ENCODE measurements at regions not wholly inside any gene's neighbourhood (a gene's known extent, or its start where the extent isn't known, plus 50 kb on each side); places are given as distances from the start of the nearest gene placed in this dataset.

DNA sequence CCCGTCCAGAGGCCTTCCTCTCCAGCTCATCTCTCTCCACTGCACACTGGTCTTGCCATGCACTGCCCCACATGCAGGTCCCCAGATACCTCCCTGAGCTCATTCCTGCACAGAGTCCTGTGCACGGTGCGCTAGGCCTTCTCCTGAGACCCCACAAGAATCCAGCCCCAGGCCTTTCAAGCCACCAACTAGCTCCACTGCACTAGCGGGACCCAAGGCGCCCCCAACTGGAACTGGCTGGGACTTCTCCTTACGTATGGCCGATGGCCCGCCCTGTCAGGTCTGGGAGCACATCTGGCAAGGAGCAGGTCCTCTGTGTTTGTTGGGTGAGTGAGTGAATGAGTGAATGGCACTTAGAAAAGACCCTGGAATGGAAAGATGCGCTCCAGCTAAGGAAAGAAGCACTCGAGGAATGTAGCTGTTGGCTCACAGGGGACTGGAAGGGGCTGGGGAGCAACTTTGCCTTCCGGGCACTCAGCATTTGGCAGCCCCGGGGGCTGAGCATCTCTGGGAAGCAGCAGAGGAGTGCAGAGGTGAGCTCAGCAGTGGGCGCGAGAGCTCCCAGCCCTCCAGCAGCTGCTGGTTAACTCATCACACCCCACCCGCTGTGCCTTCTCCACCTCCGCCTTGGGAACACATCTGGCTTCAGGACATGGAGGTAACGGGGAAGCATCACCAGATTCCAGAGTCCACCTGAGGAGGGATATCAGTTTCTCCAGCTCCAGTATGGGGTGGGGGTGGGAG, 223.1 kb downstream of the GLI2 start:
- no peak overlapping the region for H3K27ac ChIP-seq
- TF ChIP-seq, protein P1, sequence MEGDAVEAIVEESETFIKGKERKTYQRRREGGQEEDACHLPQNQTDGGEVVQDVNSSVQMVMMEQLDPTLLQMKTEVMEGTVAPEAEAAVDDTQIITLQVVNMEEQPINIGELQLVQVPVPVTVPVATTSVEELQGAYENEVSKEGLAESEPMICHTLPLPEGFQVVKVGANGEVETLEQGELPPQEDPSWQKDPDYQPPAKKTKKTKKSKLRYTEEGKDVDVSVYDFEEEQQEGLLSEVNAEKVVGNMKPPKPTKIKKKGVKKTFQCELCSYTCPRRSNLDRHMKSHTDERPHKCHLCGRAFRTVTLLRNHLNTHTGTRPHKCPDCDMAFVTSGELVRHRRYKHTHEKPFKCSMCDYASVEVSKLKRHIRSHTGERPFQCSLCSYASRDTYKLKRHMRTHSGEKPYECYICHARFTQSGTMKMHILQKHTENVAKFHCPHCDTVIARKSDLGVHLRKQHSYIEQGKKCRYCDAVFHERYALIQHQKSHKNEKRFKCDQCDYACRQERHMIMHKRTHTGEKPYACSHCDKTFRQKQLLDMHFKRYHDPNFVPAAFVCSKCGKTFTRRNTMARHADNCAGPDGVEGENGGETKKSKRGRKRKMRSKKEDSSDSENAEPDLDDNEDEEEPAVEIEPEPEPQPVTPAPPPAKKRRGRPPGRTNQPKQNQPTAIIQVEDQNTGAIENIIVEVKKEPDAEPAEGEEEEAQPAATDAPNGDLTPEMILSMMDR (IDR thresholded peaks at IDR 0.05): no peak
- no peak for TF ChIP-seq EP300 (IDR thresholded peaks at IDR 0.05)
- no peak for TF ChIP-seq POLR2A (IDR thresholded peaks at IDR 0.05)
- H3K4me3 ChIP-seq: no peak overlapping the region
- H3K27me3 ChIP-seq: no peaks in the 10 kb centered on the region
- H3K9me3 ChIP-seq: no peaks in the 10 kb centered on the region
- 74 to 82% (median 82%) methylated on average over 16 to 17 of the region's 17 CpGs for WGBS, 3 donors
- peaks cover 3% of the 10 kb centered on the region for H3K4me1 ChIP-seq (ENCODE audit: insufficient read depth)
- no peak for DNase-seq
- intact Hi-C loops (cut with DNase I): no loop called here
- H3K36me3 ChIP-seq: no peaks in the 10 kb centered on the region

DNA sequence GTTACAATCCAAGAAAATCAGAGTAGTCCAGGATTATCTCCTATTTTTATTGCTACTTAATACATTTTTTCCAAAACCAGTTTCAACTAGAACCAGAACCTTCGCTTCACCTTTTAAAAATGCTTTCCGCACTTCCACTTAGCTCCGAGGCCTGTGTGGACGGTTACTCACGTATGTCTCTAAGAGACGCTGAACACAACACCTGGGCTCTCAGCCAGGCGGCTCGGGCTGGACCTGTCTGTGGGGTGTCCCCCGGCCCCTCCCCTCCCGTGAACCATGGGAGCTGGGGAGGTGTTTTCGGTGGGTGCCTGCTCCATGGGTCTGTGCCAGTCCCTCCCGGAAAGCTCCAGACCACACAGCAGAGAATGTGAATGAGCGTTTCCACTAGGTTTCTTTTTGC, 223.8 kb downstream of the GLI2 start:
- DNase-seq: peak; percentile 63 to 80 (median 75)
- WGBS, 3 donors: 40 to 43% (median 41%) methylated on average over 13 of the region's 13 CpGs
- Histone ChIP-seq H3K4me1 (ENCODE audit: insufficient read depth) (peaks cover 3% of the 10 kb centered on the region), H3K27ac (peak overlapping the region in 1 of 2 donors; percentile 26), H3K4me3 (no peak overlapping the region), H3K36me3 (no peaks in the 10 kb centered on the region), H3K9me3 (no peaks in the 10 kb centered on the region), H3K27me3 (no peaks in the 10 kb centered on the region)
- no peak for TF ChIP-seq EP300 (IDR thresholded peaks at IDR 0.05)
- TF ChIP-seq POLR2A (IDR thresholded peaks at IDR 0.05): no peak
- TF ChIP-seq, protein P1 (IDR thresholded peaks at IDR 0.05): no peak
- intact Hi-C loops (cut with DNase I): no loop called here

DNA sequence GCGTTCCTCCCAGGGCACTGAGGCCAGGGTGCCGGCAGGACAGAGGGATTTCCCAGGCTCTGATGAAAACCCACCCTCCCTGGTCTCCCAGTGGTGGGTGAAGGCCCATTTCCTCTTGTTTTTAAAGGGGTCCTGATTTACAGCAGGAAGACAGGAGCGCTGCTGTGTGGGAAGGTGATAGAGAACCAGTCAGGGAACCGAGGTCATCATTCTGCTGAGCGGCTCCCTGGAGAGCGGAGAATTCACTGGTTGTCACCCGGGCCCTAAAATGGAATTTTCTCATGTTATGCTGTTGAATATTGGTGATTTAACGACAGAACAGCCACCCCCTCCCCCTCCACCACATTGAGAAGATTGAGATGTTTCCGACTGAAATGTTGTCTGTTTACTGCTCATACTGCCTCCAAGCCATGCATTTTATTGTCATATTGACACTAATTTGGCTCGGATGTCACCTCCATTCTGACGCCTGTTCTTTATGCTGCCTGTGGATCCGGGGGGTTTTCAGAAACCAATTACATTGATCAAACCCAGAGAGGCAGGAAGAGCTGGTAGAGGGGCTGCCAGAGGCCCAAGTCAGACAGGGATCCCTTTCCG, 225.2 kb downstream of the GLI2 start:
- WGBS, 3 donors: 82 to 88% (median 86%) methylated on average over 13 of the region's 13 CpGs
- TF ChIP-seq EP300 (IDR thresholded peaks at IDR 0.05) (no peak), POLR2A (IDR thresholded peaks at IDR 0.05) (no peak)
- TF ChIP-seq, protein P1 (IDR thresholded peaks at IDR 0.05): no peak
- Histone ChIP-seq H3K27ac (no peak overlapping the region), H3K27me3 (no peaks in the 10 kb centered on the region), H3K4me1 (ENCODE audit: insufficient read depth) (no peaks in the 10 kb centered on the region), H3K9me3 (no peaks in the 10 kb centered on the region), H3K36me3 (no peaks in the 10 kb centered on the region), H3K4me3 (no peak overlapping the region)
- no peak for DNase-seq
- intact Hi-C loops (cut with DNase I): no loop called here

DNA sequence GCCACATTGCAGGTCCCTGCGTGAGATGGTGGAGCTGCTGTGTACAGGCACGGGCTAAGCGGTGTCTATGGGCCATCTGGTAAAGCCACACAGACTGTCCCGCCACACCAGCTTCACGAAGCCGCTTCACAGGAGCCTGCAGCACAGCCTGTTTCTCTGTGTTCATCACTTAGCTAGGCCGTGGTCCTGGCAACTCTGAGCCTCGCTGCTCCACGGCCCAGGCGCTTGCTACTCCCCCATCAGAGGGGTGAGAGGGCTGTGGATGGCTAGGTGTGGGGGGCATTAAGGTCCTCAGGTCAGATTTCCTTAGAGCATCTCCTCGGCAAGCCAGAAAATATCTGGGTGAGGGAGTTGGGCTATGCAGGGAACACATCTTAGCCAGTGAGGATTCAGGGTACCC, 225.7 kb downstream of the GLI2 start:
- intact Hi-C loops (cut with DNase I): no loop called here
- H3K4me1 ChIP-seq (ENCODE audit: insufficient read depth): no peaks in the 10 kb centered on the region
- H3K4me3 ChIP-seq: no peak overlapping the region
- H3K9me3 ChIP-seq: no peaks in the 10 kb centered on the region
- no peak for DNase-seq
- no peaks in the 10 kb centered on the region for H3K27me3 ChIP-seq
- no peaks in the 10 kb centered on the region for H3K36me3 ChIP-seq
- TF ChIP-seq, protein P1 (IDR thresholded peaks at IDR 0.05): no peak
- TF ChIP-seq EP300 (IDR thresholded peaks at IDR 0.05) (no peak), POLR2A (IDR thresholded peaks at IDR 0.05) (no peak)
- WGBS, 3 donors: 72 to 74% (median 73%) methylated on average over 11 of the region's 11 CpGs
- no peak overlapping the region for H3K27ac ChIP-seq

All from ovary (tissue), 7 donors.